ENCODE measurements at regions not wholly inside any gene's neighbourhood (a gene's known extent, or its start where the extent isn't known, plus 50 kb on each side); places are given as distances from the start of the nearest gene placed in this dataset.

- ChIA-PET CTCF (no interaction called here), POLR2A (no interaction called here)
- TF ChIP-seq, protein P1, sequence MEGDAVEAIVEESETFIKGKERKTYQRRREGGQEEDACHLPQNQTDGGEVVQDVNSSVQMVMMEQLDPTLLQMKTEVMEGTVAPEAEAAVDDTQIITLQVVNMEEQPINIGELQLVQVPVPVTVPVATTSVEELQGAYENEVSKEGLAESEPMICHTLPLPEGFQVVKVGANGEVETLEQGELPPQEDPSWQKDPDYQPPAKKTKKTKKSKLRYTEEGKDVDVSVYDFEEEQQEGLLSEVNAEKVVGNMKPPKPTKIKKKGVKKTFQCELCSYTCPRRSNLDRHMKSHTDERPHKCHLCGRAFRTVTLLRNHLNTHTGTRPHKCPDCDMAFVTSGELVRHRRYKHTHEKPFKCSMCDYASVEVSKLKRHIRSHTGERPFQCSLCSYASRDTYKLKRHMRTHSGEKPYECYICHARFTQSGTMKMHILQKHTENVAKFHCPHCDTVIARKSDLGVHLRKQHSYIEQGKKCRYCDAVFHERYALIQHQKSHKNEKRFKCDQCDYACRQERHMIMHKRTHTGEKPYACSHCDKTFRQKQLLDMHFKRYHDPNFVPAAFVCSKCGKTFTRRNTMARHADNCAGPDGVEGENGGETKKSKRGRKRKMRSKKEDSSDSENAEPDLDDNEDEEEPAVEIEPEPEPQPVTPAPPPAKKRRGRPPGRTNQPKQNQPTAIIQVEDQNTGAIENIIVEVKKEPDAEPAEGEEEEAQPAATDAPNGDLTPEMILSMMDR (IDR thresholded peaks at IDR 0.05; ENCODE audit: control extremely low read depth, extremely low read depth, low read depth, missing control alignments) = no peak
- no peak for DNase-seq (ENCODE audit: extremely low spot score)
These were observed 84.5 kb downstream of the MAGEB17 start for GRCh38 chrX:16251782-16252181.

DNA sequence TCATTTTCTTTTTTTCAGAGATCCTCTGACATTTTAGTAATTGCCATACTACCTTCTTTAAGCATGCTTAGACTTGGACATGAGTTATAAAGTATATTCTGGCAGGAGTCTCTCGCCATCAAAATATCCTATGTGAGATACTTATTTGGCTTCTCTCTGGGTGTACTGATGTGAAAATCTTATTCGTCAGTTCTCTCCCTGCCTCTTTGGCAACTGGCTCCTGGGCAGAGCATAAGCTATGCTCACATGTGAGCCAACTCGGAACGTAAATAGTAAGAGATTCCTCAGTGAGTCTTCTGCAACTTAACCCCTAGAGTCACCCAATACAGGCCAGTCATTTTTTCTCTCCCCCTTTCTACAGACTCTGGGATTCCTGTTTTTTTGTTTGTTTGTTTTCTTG, 91.6 kb downstream of the MAGEB17 start:
- ChIA-PET CTCF (no interaction called here), POLR2A (no interaction called here)
- TF ChIP-seq, protein P1 (IDR thresholded peaks at IDR 0.05; ENCODE audit: control extremely low read depth, extremely low read depth, low read depth, missing control alignments) = no peak
- DNase-seq (ENCODE audit: extremely low spot score) = no peak

- CTCF ChIA-PET = no interaction called here
- POLR2A ChIA-PET = no interaction called here
- no peak for DNase-seq (ENCODE audit: extremely low spot score)
- TF ChIP-seq, protein P1 (IDR thresholded peaks at IDR 0.05; ENCODE audit: control extremely low read depth, extremely low read depth, low read depth, missing control alignments) = no peak
These were observed 100.2 kb downstream of the MAGEB17 start for GRCh38 chrX:16267431-16267830.

GRCh38 chrX:16268206-16268605, 100.9 kb downstream of the MAGEB17 start:
- TF ChIP-seq, protein P1 (IDR thresholded peaks at IDR 0.05; ENCODE audit: control extremely low read depth, extremely low read depth, low read depth, missing control alignments) = no peak
- CTCF ChIA-PET = no interaction called here
- no peak for DNase-seq (ENCODE audit: extremely low spot score)
- POLR2A ChIA-PET = no interaction called here

- TF ChIP-seq, protein P1 (IDR thresholded peaks at IDR 0.05; ENCODE audit: control extremely low read depth, extremely low read depth, low read depth, missing control alignments) = no peak
- CTCF ChIA-PET = no interaction called here
- POLR2A ChIA-PET = no interaction called here
- no peak for DNase-seq (ENCODE audit: extremely low spot score)
These were observed 111.6 kb downstream of the MAGEB17 start for GRCh38 chrX:16278927-16279326.

DNA sequence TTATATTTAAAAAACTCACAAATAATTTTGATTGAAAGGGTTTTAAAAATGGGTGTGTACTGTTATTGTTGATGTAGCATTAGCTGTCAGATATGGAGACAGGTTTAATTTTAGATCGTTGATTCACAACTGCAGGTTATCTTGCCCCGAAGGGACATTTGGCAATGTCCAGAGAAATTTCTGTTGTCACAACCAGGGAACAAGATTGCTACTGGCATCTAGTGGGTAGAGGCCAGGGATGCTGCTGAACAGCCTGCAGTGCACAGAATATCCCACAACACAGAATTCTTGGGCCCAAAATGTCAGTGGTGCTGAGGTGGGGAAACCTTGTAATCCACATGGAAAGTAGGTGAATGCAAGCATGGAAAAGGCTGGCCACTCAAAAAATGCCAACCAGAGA, 114.9 kb downstream of the MAGEB17 start:
- TF ChIP-seq, protein P1 (IDR thresholded peaks at IDR 0.05; ENCODE audit: control extremely low read depth, extremely low read depth, low read depth, missing control alignments) = no peak
- ChIA-PET POLR2A (no interaction called here), CTCF (no interaction called here)
- no peak for DNase-seq (ENCODE audit: extremely low spot score)

- TF ChIP-seq, protein P1 (IDR thresholded peaks at IDR 0.05; ENCODE audit: control extremely low read depth, extremely low read depth, low read depth, missing control alignments) = no peak
- CTCF ChIA-PET = no interaction called here
- no peak for DNase-seq (ENCODE audit: extremely low spot score)
- POLR2A ChIA-PET = no interaction called here
These were observed 117.6 kb downstream of the MAGEB17 start for GRCh38 chrX:16284842-16285241.

Data from GM10248 (cell line).